Prostate gland (tissue), 2 donors: ENCODE measurements at regions not wholly inside any gene's neighbourhood (a gene's known extent, or its start where the extent isn't known, plus 50 kb on each side); places are given as distances from the start of the nearest gene placed in this dataset.

Experiments
- POLR2AphosphoS5 ChIP-seq: sonication (generic); formaldehyde crosslinking; IDR thresholded peaks from one replicate; pipeline ENCODE4 v1.6.1; 2017; ENCODE audit warnings: antibody characterized with exemption
- TF ChIP-seq, protein P1 (sequence below), 4 experiments: fragments of 200-600 bp in 2 of 4; fragments of 450-650 bp in 2 of 4; sonication (generic) in 2 of 4; IDR thresholded peaks; 1 replicate in 3 of 4; 2 replicates in 1 of 4; pipeline ENCODE4 v1.5.1; 2016 to 2019; ENCODE audit warnings: antibody characterized with exemption in 4 of 4, mild to moderate bottlenecking in 2 of 4, moderate library complexity in 2 of 4

DNA sequence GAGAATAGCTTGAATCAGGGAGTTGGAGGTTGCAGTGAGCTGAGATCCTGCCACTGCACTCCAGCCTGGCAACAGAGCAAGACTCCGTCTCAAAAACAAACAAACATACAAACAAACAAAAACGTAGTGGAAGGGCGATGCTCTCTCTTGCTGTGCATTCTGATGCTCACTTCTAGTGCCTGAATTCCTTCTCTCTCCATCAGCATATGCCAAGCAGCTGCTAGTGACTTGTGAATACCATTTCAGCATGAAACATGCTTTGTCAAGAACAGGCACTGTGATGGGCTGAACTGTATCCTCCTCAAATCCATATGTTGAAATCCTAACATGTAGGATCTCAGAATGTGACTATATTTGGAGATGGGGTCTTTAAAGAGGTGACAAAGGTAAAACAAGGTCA, 537.1 kb upstream of the AMELY start:
- TF ChIP-seq, protein P1, sequence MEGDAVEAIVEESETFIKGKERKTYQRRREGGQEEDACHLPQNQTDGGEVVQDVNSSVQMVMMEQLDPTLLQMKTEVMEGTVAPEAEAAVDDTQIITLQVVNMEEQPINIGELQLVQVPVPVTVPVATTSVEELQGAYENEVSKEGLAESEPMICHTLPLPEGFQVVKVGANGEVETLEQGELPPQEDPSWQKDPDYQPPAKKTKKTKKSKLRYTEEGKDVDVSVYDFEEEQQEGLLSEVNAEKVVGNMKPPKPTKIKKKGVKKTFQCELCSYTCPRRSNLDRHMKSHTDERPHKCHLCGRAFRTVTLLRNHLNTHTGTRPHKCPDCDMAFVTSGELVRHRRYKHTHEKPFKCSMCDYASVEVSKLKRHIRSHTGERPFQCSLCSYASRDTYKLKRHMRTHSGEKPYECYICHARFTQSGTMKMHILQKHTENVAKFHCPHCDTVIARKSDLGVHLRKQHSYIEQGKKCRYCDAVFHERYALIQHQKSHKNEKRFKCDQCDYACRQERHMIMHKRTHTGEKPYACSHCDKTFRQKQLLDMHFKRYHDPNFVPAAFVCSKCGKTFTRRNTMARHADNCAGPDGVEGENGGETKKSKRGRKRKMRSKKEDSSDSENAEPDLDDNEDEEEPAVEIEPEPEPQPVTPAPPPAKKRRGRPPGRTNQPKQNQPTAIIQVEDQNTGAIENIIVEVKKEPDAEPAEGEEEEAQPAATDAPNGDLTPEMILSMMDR (IDR thresholded peaks at IDR 0.05): no peak
- no peak for TF ChIP-seq POLR2AphosphoS5
